AG09319 (cell line): ENCODE measurements at regions not wholly inside any gene's neighbourhood (a gene's known extent, or its start where the extent isn't known, plus 50 kb on each side); places are given as distances from the start of the nearest gene placed in this dataset.

ENCODE experiments used
- DNase-seq: peaks from one replicate; pipeline ENCODE4 v3.0.0-alpha.2; 2010; ENCODE audit warnings: low read depth; ENCODE audit errors: extremely low read depth
- TF ChIP-seq, protein P1 (sequence below): IDR thresholded peaks from 2 replicates; pipeline ENCODE4 v1.5.1; 2011; ENCODE audit warnings: low read depth, mild to moderate bottlenecking, inconsistent platforms, low read length, moderate library complexity

DNA sequence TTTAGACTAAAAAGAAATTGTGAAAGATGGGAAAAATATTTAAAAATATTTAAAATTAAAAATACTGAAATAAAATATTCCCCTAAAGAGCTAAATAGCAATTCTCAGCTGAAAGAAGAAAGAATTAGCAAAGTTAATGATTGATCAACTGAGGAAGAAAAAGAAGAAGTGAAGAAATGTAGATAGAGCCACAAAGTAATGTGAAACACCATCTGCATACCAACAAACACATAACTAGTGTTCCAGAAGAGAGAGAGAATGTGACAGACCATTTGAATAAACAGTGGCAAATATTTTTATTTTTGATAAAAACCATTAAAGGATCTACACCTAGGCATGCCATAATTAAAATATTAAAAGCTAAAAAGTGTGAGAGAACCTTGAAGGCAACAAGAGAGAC is 784.5 kb upstream of the ZWINT start:
- no peak for DNase-seq
- TF ChIP-seq, protein P1, sequence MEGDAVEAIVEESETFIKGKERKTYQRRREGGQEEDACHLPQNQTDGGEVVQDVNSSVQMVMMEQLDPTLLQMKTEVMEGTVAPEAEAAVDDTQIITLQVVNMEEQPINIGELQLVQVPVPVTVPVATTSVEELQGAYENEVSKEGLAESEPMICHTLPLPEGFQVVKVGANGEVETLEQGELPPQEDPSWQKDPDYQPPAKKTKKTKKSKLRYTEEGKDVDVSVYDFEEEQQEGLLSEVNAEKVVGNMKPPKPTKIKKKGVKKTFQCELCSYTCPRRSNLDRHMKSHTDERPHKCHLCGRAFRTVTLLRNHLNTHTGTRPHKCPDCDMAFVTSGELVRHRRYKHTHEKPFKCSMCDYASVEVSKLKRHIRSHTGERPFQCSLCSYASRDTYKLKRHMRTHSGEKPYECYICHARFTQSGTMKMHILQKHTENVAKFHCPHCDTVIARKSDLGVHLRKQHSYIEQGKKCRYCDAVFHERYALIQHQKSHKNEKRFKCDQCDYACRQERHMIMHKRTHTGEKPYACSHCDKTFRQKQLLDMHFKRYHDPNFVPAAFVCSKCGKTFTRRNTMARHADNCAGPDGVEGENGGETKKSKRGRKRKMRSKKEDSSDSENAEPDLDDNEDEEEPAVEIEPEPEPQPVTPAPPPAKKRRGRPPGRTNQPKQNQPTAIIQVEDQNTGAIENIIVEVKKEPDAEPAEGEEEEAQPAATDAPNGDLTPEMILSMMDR: no peak

DNA sequence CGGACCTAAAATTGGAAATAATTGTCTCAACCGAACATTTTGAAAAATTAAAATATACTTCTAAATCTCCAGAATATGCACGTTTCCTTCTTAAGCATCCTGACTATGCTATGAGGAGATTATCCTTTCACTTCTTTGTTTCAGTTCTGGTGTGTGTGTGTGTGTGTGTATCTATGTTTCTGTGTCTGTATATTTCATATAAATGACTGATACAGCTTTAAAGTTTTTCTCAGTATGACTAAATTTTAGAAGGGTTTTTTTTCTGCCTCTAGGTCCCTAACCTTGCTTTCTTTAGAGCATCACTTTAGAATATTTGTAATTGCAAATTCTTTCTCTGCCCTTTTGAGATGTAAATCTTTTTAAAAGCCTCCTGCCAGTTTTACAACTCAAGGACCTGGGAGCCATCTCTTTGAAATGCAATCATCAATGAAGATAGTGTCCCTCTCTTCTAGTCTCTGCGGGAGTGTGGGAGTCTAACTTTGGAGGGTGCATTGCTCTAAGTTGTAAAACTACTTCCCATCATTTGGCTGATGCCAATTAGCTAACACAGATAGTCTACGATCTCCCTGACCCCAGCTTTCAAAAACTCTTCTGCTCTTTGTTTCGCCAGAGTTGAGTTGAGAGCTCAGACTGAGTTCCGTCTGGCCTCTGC is 782.0 kb upstream of the ZWINT start:
- TF ChIP-seq, protein P1: no peak
- DNase-seq: no peak

DNA sequence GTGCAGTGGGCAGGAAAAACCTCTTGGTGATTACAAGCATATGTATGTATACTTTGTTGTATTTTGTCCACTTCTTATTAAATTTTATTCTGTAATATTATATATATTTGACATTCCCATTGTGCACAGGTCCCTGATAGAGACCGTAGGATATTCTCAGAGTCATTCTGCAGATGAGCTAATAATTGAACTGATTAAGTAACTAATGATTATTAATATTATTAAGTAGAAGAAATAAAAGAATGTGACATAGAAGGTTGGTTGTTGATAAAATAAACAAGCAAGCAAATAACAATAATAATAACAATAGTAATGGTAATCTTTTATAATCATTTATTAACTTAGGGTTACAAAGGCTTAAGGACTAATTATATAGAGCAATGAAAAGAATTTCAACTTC is 780.6 kb upstream of the ZWINT start:
- TF ChIP-seq, protein P1: no peak
- DNase-seq: no peak

DNA sequence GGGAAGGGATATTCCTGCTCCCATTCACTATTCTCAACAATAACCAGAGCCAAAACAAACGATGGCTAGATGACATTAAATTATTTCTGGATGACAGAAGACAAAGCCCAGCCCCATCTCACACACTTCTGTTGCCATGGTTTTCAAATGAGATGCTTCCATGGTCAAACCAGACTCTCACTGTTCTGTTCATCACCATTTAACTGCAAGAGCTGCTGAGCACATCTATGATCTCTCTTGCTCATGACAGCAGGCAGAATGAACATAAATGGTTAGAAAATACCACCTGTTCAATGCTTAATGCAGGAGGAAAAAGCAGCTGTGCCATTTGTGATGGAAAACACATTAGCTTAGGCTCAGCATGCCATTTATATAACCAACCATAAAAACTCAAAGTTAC is 758.6 kb upstream of the ZWINT start:
- DNase-seq: no peak
- TF ChIP-seq, protein P1: no peak

DNA sequence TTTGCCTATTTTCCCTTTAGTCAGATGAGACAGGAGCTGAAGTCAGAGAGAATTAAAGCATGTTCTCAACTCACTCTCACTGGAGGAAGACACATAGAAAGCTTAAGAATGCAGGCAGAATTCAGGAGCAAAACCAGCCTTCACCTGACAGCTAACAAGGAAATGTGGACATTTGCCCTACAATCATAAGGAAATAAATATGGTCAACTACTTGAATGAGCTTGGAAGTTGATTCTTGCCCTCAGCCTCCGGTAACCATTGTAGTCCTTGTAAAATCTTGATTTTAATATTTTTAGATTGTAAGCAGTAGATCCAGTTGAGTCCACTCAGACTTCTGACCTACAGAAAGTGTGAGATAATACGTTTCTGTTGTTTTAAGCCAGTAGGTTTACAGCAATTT is 752.5 kb upstream of the ZWINT start:
- TF ChIP-seq, protein P1: no peak

DNA sequence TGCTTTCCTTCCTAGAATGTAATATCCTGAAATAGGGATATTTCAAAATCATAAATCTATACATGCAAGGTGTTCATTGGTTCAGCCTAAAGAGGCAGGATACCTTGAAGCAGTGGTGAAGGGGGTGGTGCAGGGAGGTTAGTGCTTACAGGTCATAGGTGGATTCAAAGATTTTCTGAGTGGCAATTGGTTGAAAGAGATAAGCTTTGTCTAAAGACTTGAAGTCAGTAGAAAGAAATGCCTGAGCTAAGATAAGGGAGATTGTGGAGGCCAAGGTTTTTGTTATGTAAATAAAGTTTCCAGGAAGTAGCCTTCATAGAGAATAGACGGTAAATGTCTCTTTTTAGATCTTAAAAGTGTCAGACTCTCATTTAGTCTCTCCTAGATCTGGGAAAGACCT is 741.2 kb upstream of the ZWINT start:
- TF ChIP-seq, protein P1: no peak
- DNase-seq: no peak

More for the DNA sequence above, 752.5 kb upstream of the ZWINT start:
- DNase-seq: no peak

DNA sequence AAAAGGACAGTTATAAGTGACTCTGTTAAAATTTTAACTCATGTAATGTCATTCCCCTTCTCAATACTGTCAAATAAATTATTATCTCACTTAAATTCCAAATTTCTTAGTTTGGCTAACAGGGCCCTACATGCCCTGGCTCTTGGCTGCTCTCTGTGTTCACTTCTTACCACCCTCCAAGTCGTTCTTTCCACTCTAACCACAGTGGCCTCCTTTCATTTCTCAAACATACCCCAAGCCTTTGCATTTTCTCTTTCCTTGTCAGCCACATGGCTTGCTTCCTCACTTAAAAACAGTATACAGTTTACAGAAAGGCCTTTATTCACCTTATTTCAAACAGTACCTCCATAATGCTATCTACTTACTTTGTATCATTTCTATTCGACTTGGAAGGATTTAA is 737.1 kb upstream of the ZWINT start:
- TF ChIP-seq, protein P1: no peak
- no peak for DNase-seq
